HG03039 (cell line): ENCODE measurements at regions not wholly inside any gene's neighbourhood (a gene's known extent, or its start where the extent isn't known, plus 50 kb on each side); places are given as distances from the start of the nearest gene placed in this dataset.
"Not testable (repeated sequence)": the region's sequence is repeated elsewhere in the genome, so short reads cannot be mapped to it uniquely, and the experiment has no call there.

Experiments
- ATAC-seq: cut with Tn5 transposase; IDR thresholded peaks from one replicate; pipeline ENCODE4 v1.9.1; 2021; ENCODE audit warnings: mild to moderate bottlenecking, moderate library complexity; ENCODE audit not compliant: unreplicated experiment

GRCh38 chr14:40058901-40059897 lies 627.0 kb upstream of the FBXO33 start:
- ATAC-seq: no peak

DNA sequence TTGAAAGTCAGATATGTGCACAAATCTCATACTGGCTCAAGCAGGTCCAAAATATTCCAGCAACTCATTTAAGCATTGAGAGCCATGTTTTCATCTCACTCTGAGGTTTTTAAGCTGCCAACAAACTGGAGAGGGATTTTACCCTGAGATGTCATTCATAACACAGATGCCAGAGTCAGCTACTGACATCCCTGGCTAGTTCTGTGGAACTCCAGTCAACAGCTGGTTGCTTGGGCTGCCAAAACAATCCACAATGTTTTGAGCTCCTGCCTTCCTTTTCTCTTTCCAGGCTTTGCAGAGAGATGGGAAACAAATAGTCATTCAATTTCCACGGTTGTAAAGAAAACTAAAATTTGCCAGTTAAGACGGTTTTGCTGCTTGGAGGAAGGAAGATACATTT lies 621.2 kb upstream of the FBXO33 start:
- ATAC-seq: no peak

GRCh38 chr14:40028991-40029390 lies 596.8 kb upstream of the FBXO33 start:
- no peak for ATAC-seq

GRCh38 chr14:40025101-40025500 lies 592.9 kb upstream of the FBXO33 start:
- ATAC-seq: no peak

DNA sequence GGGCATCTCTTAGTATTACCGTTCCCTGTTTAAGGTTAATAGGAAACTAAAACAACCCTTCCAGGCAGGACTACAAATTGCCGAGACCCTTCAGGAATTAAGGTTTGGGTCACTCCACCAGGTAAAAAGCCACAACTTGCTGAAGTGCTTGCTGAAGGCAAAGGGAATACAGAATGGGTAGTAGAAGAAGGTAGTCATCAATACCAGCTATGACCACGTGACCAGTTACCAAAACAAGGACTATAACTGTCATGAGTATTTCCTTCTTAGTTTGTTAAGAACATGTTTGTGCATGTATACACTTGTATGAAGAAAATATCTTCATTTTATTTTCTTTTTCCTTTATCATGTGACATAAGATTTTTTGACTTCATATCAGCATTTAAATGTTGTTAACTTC lies 578.7 kb upstream of the FBXO33 start:
- no peak for ATAC-seq

DNA sequence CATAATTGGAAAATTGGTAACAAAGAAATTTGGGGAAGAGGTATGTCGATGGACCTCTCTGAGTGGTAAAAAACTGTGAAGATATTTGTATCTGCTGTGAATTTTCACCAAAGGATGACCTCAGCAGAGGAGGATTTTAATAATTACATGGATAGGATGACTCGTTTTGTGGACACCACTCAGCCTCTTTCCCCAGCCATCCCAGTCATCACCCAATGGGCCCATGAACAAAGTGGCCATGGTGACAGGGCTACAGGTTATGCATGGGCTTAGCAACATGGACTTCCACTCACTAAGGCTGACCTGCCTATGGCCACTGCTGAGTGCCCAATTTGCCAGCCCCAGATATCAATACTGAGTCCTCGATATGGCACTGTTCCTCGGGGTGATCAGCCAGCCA lies 577.5 kb upstream of the FBXO33 start:
- no peak for ATAC-seq

- ATAC-seq: not testable (repeated sequence)
These were observed 576.1 kb upstream of the FBXO33 start for GRCh38 chr14:40008345-40008744.

GRCh38 chr14:40004871-40005500 lies 572.8 kb upstream of the FBXO33 start:
- ATAC-seq: no peak

DNA sequence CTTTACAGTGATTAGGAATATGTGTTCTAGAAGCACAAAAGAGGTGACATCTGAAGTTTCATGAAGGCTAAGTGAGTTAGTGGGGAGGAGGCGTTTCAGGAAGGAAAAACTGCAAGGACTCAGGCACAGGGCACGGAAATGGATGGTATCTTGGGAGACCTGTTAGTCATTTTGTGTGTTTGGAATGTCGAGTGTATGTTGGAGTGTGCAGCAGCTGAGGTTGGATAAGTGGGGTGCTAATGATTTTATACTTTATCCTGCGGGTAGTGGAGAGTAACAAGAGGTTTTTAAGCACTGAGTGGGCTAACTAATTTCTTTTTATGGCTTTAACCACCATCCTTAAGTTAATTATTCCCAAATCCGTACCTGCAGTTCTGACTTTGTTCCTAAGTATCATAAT lies 571.5 kb upstream of the FBXO33 start:
- no peak for ATAC-seq

DNA sequence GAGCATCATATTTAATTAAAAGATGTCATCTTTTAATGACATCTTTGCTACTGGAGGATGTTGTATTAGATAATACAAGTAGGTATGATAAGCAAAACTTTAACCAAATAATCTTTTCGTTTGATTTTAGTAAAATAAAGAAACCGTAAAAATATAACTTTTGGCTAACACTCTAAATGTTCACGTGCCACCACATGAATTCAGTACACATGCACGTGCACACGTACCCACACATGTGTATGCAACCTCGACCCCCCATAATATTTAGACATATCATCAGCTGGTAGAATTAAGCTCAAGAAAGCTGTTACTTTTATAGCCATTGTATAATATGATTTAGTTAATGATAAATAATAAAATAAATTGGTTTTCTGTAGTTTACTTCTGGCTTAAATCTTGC lies 566.6 kb upstream of the FBXO33 start:
- no peak for ATAC-seq

DNA sequence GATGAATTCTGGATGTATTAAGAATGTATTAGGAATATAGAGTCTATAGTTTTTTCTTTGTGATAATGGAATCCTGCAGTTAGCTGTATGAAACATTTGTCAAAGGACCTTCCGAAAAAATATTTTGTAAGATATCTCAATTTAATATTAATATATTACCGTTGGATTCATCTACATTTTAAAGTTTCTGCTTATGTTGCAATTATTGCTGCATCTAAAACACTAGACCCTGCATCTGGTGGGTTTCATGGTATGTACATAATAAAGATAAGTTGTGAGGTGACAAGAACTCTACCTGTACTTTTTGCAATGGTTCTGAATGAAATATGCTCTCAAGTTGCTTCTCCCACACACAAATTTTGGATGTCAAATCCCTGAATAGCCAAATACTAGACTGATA lies 565.9 kb upstream of the FBXO33 start:
- ATAC-seq: no peak

DNA sequence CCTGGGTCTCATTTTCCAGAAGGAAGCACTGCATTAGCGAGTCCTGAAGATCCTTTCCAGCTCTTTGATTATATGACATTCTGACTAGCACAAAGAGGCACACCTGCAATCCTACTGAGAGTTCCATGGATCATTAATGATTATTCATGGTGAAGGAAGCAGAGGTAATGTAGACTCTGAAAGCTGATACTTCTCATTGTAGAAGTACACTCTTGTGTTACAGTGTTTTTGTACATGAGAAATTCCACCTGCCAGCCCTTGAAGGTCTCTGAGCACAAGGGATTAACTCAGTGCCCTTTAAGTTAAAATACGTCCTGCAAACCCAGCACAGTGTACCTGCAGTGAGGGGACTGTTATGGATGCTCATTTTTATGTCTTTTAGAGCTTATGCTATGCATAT lies 558.8 kb upstream of the FBXO33 start:
- ATAC-seq: no peak

DNA sequence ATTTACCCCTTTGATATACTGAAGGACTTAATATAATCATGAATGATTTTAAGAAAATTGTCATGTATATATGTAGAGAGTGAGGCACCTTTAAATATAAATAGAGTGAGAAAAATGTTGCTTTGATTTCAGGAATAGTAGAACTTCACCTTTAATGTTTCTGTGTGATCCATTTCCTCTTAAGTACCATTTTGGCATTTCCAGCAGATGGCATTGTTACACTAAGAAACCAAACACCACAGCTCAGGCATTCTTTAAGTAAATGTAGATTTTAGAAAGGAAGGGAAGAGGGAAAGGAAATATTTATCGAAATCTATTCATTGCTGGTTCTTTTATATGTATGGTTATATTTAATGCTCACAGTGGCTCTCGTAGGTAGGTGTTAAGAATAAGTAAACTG lies 556.7 kb upstream of the FBXO33 start:
- no peak for ATAC-seq

DNA sequence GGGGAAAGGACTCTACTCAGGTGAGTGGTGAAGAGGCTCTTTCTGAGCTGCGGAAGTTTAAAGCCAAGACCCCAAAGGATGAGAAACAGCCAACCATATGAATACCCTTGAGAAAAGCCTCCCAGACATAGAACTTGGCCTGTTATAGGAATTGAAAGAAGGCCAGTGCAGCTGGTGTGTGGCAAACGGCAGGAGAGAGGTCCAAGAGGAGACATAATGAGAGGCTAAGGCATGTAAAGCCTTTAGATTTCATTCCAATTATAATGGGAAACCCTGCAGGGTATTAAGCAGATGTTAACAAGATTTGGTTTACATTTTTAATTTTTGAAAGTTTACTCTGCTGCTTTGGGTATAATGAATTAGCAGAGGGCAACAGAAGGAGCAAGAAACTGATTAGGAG lies 552.1 kb upstream of the FBXO33 start:
- ATAC-seq: no peak

DNA sequence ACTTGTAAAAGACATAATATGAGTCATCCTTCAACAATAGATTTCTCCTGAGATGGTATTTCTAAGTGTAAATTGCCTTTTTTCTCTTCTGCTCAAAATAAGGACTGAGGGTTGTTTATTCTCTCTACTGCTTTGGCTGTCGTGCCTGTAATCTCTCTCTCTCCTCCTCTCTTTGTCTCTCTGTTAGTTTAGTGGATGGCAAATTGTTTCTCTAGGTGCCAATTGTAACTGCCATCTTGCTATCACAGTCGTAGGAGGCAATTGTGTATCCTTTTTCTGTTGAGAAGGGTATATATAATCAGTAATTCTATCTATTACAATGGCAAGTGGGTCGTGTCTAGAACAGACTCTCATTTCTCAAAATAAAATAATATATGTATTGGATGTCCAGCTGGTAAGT lies 545.0 kb upstream of the FBXO33 start:
- ATAC-seq: no peak

GRCh38 chr14:39974036-39974435 lies 541.8 kb upstream of the FBXO33 start:
- peak; percentile 84 for ATAC-seq

DNA sequence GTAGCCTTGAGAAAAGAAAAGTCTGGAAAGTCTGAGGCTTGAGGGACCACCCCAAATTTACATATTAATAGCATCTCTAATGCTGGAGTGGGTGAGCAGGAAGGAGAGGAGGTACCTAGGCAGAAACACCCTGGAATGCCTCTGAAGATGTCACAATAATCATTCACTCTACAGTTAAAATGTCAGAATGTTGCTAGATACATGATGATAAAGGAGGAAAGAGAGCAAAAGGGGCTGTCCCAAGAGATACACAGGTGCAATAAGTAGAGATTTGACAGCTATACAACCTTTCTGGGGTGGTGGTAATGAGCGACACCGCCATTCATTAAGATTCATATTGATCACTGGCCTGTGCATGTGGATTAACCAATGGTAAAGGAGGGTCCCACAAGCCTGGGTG lies 540.5 kb upstream of the FBXO33 start:
- no peak for ATAC-seq

- ATAC-seq: no peak
These were observed 535.7 kb upstream of the FBXO33 start for GRCh38 chr14:39967885-39968284.

DNA sequence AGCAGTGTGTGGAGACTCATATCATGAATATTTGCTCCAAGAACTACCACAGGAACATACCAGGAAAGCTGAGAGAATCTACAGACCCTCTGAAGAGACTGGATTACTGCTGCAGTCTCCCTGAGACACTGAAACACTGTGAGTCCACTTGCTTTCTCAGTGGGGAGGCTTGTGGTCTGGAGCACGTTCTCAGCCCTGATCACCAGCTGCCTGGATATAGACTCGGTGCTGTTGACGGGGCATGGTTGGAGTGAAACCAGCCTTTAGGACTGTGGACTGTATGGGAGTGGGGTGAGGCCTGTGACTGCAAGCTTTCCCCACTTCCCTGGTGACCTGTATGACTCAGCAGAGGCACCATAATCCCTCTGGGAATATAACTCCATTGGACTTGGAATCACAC lies 525.8 kb upstream of the FBXO33 start:
- ATAC-seq: no peak

DNA sequence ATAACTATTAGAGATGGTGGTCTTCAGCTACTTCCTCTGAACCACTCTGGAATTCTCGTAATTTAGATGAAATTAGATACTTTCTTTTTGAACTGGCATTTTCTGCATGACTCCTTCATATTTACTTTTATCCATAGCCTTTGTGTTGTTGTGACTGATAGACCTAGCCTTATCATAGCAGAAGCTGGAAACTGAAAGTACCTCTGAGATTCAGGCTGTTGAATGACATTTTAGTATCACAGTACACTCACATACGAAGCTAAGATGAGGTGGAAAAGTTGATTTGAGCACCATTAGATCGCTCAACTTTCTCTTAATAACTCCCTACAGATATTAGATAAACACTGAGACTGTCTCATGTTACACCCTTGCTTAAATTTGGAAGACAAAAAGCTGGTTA lies 525.1 kb upstream of the FBXO33 start:
- ATAC-seq: no peak

- no peak for ATAC-seq
These were observed 524.1 kb upstream of the FBXO33 start for GRCh38 chr14:39956372-39956771.

DNA sequence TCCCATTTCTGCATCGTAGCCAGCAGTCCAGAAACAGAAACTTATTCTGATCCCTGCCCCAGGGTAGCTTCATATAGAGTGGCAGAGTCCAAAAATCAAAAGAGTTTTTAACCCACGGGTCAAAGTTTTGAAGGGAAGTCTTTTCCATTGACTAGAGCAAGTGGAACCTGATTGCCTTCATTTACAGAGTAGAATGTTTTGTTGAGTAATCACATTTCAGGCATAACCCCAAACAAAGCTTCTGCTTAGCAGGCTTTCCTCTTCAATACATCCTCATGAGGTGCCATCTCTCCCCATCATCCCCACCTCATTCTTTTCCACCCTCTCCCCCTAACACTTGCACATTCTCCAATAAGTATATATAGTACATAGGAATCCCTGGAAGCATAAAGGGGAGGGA lies 516.0 kb upstream of the FBXO33 start:
- ATAC-seq: no peak
